IPS DF 6.9 (cell line): ENCODE measurements at regions not wholly inside any gene's neighbourhood (a gene's known extent, or its start where the extent isn't known, plus 50 kb on each side); places are given as distances from the start of the nearest gene placed in this dataset.

Source experiments
- DNase-seq: peaks from one replicate; pipeline ENCODE4 v3.0.0-alpha.2; 2013; ENCODE audit warnings: low read depth, low spot score
- H3K27ac ChIP-seq: one replicate; pipeline ENCODE4 v1.5.1; 2013; ENCODE audit warnings: low read length, control low read depth
- H3K27me3 ChIP-seq: 2 replicates; pipeline ENCODE4 v1.6.1; 2013; ENCODE audit warnings: mild to moderate bottlenecking, low read length; ENCODE audit not compliant: control insufficient read depth, insufficient read depth
- H3K36me3 ChIP-seq: 2 replicates; pipeline ENCODE4 v1.6.1; 2013; ENCODE audit warnings: low read length; ENCODE audit not compliant: control insufficient read depth, insufficient read depth
- H3K4me1 ChIP-seq: 2 replicates; pipeline ENCODE4 v1.6.1; 2013; ENCODE audit warnings: low read length; ENCODE audit not compliant: control insufficient read depth, insufficient read depth
- H3K4me3 ChIP-seq: 2 replicates; pipeline ENCODE4 v1.5.1; 2013; ENCODE audit warnings: mild to moderate bottlenecking, low read length
- H3K9me3 ChIP-seq: 2 replicates; pipeline ENCODE4 v1.6.1; 2013; ENCODE audit warnings: low read length, inconsistent platforms; ENCODE audit not compliant: control insufficient read depth, insufficient read depth
- WGBS: extraction: QIAGEN DNeasy Blood & Tissue Kit; methylation state at CpG from one replicate; pipeline ENCODE4 v1.1.7; 2013; ENCODE audit warnings: mixed read lengths, missing lambda C conversion rate; ENCODE audit not compliant: insufficient read length, insufficient coverage; 5-methylcytosine and 5-hydroxymethylcytosine counted together

GRCh38 chr22:47343611-47344010, 581.2 kb downstream of the TBC1D22A start:
- WGBS: no CpG with 5 or more reads among the region's 8 CpGs
- Histone ChIP-seq H3K4me1 (no peaks in the 10 kb centered on the region), H3K4me3 (no peak overlapping the region), H3K9me3 (peaks cover 30% of the 10 kb centered on the region), H3K27me3 (no peaks in the 10 kb centered on the region), H3K27ac (no peak overlapping the region), H3K36me3 (no peaks in the 10 kb centered on the region)
- no peak for DNase-seq

GRCh38 chr22:47342446-47342845, 580.0 kb downstream of the TBC1D22A start:
- no CpG with 5 or more reads among the region's 10 CpGs for WGBS
- H3K27me3 ChIP-seq: no peaks in the 10 kb centered on the region
- no peak for DNase-seq
- peaks cover 30% of the 10 kb centered on the region for H3K9me3 ChIP-seq
- no peaks in the 10 kb centered on the region for H3K4me1 ChIP-seq
- no peaks in the 10 kb centered on the region for H3K36me3 ChIP-seq
- H3K4me3 ChIP-seq: no peak overlapping the region
- H3K27ac ChIP-seq: no peak overlapping the region

DNA sequence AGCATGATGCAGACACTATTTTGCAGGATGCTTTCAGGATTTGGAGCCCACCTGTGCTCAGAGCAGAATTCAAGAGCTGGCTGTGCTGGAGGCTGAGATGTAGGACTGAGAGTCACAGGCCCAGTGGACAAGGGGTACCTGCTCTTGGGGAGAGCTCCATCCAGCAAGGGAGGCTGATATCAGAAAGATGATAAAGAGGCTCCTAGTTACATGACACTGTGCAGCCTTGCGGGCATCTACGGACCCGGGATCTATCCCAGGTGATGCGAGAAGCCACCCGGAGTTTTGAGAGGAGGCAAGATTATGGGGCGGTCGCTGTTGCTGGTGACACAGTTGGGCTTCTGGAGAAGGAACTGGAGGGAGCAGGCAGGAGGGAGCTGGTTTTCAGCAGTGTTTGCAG, 579.0 kb downstream of the TBC1D22A start:
- DNase-seq: no peak
- WGBS: no CpG with 5 or more reads among the region's 7 CpGs

DNA sequence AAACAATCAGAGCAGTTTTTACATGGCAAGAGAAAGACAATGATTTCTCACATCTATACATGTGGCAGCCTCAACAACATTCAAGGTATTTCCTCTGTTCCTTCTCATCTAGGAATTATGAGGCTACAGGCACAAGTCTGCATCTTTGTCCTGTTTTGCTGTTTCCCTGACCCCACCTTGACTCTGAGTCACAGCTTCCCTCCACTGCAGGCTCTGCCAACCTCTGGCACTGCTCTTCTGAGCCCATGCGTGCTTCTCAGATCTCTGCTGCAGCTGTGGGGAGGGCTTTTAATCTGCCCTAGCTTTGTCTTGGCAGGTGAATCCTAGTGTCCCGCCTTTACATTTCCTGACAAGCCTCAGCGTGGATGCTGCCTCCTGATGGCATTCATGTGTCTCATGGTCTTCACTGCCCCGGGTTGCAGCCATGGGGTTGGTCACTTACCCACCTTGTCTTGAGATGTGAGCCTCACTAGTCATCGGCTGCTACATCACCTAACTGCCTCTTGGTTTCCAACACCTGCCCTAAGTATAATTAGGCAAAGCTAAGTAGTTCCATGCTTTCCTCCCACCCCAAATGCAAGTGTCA, 578.5 kb downstream of the TBC1D22A start:
- Histone ChIP-seq H3K36me3 (no peaks in the 10 kb centered on the region), H3K9me3 (peaks cover 30% of the 10 kb centered on the region), H3K4me3 (no peak overlapping the region), H3K27me3 (no peaks in the 10 kb centered on the region), H3K4me1 (no peaks in the 10 kb centered on the region), H3K27ac (no peak overlapping the region)
- WGBS: no CpG with 5 or more reads among the region's 5 CpGs
- no peak for DNase-seq

More for the DNA sequence above, 579.0 kb downstream of the TBC1D22A start:
- Histone ChIP-seq H3K4me3 (no peak overlapping the region), H3K36me3 (no peaks in the 10 kb centered on the region), H3K27me3 (no peaks in the 10 kb centered on the region), H3K4me1 (no peaks in the 10 kb centered on the region), H3K27ac (no peak overlapping the region), H3K9me3 (peaks cover 30% of the 10 kb centered on the region)

DNA sequence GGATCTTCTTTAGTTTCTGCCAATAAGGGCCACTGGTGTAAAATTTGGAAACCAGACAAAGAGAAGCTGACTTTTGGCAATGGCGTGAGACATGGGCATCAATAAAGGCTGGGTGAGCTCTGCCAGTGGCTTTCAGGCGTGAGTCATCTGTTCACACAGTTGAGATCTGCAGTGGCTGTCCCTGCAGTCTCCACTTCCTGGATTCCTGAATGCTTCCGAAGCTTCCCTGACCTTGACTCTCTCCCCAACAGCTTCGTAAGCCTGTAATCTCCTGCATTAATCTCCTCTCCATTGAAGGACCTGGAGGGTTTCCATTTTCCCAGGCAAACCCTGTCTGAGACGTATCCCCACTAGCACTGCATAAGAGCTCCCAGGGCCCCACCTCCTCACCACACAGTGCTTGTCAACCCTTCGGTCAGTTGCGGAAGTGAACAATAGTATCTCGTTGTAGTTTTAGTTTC, 574.7 kb downstream of the TBC1D22A start:
- no peaks in the 10 kb centered on the region for H3K4me1 ChIP-seq
- WGBS: 100% methylated on average over 1 of the region's 8 CpGs

DNA sequence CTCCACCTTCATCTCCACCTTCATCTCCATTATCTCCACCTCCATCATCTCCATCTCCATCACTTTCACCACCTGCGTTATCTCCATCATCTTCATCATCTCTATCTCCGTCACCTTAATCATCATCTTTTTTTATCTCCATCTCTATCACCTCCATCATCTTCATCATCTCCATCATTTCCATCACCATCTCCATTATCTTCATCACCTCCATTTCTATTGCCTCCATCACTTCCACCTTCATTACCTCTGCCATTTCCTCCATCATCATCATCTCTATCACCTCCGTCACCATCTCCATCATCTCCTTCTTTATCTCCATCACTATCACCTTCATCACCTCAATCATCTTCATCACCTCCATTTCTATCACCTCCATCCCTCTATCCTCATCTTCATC, 573.5 kb downstream of the TBC1D22A start:
- H3K9me3 ChIP-seq: peaks cover 21% of the 10 kb centered on the region

More for the DNA sequence above, 574.7 kb downstream of the TBC1D22A start:
- no peak overlapping the region for H3K27ac ChIP-seq
- peaks cover 27% of the 10 kb centered on the region for H3K9me3 ChIP-seq
- H3K36me3 ChIP-seq: no peaks in the 10 kb centered on the region
- no peaks in the 10 kb centered on the region for H3K27me3 ChIP-seq
- no peak overlapping the region for H3K4me3 ChIP-seq
- no peak for DNase-seq

GRCh38 chr22:47335460-47335859, 573.0 kb downstream of the TBC1D22A start:
- H3K9me3 ChIP-seq: peaks cover 19% of the 10 kb centered on the region
- H3K4me1 ChIP-seq: no peaks in the 10 kb centered on the region
- H3K4me3 ChIP-seq: no peak overlapping the region
- H3K27ac ChIP-seq: no peak overlapping the region
- H3K36me3 ChIP-seq: no peaks in the 10 kb centered on the region
- no peaks in the 10 kb centered on the region for H3K27me3 ChIP-seq
- WGBS: no CpG with 5 or more reads among the region's 10 CpGs
- DNase-seq: no peak

More for the DNA sequence above, 573.5 kb downstream of the TBC1D22A start:
- Histone ChIP-seq H3K4me1 (no peaks in the 10 kb centered on the region), H3K36me3 (no peaks in the 10 kb centered on the region), H3K27ac (no peak overlapping the region), H3K4me3 (no peak overlapping the region), H3K27me3 (no peaks in the 10 kb centered on the region)
- WGBS: 100% methylated on average over 3 of the region's 3 CpGs
- DNase-seq: no peak

- H3K9me3 ChIP-seq: peaks cover 17% of the 10 kb centered on the region
- DNase-seq: no peak
- WGBS: no CpG with 5 or more reads among the region's 7 CpGs
- no peak overlapping the region for H3K4me3 ChIP-seq
- H3K27ac ChIP-seq: no peak overlapping the region
- no peaks in the 10 kb centered on the region for H3K36me3 ChIP-seq
- no peaks in the 10 kb centered on the region for H3K27me3 ChIP-seq
- H3K4me1 ChIP-seq: no peaks in the 10 kb centered on the region
These were observed 572.2 kb downstream of the TBC1D22A start for GRCh38 chr22:47334601-47335000.

DNA sequence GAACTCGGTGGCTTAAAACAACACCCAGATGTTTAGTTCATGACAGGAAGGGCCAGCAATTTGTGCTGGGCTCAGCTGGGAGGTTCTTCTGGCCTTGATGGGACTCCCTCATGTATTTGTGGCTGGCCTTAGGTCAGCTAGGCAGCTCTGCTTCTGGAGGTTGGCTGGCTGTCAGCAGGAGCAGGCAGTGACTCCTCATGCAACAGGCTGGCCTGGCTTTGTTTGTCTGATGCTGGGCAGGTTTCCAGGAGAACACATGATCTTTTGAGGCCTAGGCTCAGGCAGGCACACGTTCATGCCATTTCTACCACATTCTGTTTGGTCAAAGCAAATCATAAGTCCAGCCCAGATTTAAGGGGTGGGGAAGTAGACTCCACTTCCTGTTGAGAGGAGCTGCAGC, 571.2 kb downstream of the TBC1D22A start:
- no peaks in the 10 kb centered on the region for H3K27me3 ChIP-seq
- no peak for DNase-seq
- WGBS: no CpG with 5 or more reads among the region's 2 CpGs
- no peak overlapping the region for H3K4me3 ChIP-seq
- H3K4me1 ChIP-seq: no peaks in the 10 kb centered on the region
- no peak overlapping the region for H3K27ac ChIP-seq
- H3K36me3 ChIP-seq: no peaks in the 10 kb centered on the region
- H3K9me3 ChIP-seq: peaks cover 17% of the 10 kb centered on the region

DNA sequence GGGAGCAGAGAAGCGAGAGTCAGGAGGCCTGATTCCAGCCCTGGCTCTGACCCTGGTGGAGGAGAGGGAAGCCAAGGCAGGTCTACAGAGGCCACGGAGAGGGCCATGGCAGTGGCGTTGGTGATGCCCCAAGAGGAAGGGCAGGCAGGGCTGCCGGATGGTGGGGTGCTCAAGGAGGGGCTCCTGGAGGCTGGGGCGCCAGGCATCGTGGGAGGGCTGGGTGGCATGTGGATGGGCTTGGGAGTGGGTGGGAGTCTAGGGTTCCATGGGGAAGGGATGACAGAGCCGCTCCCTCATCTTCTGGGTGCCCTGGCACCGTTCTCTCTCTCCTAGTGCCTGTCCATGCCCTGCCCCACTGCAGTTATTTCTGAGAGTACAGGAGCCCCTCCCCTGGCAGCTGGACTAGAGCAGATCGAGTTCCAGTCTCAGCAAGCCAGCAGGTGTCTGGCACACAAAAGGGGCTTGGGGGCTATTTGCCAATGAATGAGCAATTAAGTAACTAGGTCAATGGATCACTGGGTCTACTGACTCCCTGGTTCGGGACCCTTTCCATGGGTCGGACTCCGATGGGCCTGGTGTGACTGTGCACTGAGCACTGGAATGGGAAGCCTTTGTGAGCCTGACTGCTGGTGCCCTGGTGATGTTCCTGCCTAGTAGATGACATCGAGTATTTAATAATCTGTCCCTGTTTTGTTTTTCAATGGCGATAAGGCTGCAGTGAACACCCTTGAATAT, 570.0 kb downstream of the TBC1D22A start:
- Histone ChIP-seq H3K9me3 (peaks cover 18% of the 10 kb centered on the region), H3K36me3 (no peaks in the 10 kb centered on the region), H3K4me3 (no peak overlapping the region), H3K27me3 (no peaks in the 10 kb centered on the region), H3K4me1 (no peaks in the 10 kb centered on the region), H3K27ac (no peak overlapping the region)
- WGBS: no CpG with 5 or more reads among the region's 14 CpGs
- DNase-seq: no peak

DNA sequence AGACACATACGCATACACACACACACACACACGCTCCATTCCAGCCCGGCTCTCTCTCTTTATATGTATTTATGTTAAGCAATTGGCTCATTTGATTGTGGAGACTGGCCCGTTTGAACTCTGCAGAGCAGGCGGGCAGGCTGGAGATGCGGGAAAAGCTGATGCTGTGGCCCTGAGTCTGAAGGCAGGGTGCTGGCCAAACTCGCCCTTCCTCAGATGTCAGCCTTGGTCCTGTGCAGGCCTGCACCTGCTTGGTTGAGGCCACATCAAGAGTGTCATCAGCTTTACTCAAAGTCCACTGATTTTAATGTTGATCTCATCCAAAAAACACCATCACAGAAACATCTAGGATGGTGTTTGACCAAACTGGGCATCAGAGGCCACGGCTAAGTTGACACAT, 569.3 kb downstream of the TBC1D22A start:
- no CpG with 5 or more reads among the region's 8 CpGs for WGBS
- Histone ChIP-seq H3K4me1 (no peaks in the 10 kb centered on the region), H3K36me3 (no peaks in the 10 kb centered on the region), H3K27me3 (no peaks in the 10 kb centered on the region), H3K27ac (no peak overlapping the region), H3K9me3 (peaks cover 18% of the 10 kb centered on the region), H3K4me3 (no peak overlapping the region)
- no peak for DNase-seq
